ENCODE measurements at regions not wholly inside any gene's neighbourhood (a gene's known extent, or its start where the extent isn't known, plus 50 kb on each side); places are given as distances from the start of the nearest gene placed in this dataset.

DNA sequence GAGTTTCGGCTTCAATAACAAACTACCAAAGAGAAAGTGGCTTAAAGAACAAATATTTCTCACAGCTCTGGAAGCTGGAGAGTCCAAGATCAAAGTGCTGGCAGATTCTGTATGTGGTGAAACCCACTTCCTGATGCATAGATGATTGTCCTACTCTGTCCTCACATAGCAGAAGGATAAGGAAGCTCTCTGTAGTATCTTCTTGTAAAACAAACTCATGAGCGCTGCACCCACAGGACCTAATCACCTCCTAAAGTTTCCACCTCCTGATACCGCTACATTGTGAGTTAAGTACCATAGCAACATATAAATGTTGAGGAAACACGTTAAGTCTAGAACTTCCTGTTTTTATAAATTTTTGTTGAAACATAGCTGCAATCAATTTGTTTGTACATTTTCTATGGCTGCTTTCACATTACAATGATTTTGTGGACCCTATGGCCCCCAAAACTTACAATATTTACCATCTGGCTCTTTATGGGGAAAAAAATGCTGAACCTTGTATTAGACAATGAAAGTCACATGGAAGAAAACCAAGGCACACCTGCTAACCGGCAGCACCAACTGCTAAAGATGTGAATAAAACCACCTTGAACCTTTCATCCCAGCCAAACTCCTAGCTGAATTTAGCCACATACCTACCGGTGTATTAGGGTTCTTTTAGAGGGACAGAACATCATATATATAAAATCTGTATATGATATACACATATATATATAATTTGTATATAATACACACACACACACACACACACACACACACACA is 1423.4 kb downstream of the NCAM2 start:
- TF ChIP-seq, protein P1, sequence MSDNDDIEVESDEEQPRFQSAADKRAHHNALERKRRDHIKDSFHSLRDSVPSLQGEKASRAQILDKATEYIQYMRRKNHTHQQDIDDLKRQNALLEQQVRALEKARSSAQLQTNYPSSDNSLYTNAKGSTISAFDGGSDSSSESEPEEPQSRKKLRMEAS (IDR thresholded peaks at IDR 0.05) = no peak
- TF ChIP-seq, protein P2, sequence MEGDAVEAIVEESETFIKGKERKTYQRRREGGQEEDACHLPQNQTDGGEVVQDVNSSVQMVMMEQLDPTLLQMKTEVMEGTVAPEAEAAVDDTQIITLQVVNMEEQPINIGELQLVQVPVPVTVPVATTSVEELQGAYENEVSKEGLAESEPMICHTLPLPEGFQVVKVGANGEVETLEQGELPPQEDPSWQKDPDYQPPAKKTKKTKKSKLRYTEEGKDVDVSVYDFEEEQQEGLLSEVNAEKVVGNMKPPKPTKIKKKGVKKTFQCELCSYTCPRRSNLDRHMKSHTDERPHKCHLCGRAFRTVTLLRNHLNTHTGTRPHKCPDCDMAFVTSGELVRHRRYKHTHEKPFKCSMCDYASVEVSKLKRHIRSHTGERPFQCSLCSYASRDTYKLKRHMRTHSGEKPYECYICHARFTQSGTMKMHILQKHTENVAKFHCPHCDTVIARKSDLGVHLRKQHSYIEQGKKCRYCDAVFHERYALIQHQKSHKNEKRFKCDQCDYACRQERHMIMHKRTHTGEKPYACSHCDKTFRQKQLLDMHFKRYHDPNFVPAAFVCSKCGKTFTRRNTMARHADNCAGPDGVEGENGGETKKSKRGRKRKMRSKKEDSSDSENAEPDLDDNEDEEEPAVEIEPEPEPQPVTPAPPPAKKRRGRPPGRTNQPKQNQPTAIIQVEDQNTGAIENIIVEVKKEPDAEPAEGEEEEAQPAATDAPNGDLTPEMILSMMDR (IDR thresholded peaks at IDR 0.05 in 2 of 3, conservative IDR thresholded peaks at IDR 0.05 in 1 of 3; ENCODE audit: borderline replicate concordance in 1 of 3, insufficient read depth in 1 of 3, low read depth in 2 of 3, low read length in 2 of 3) = no peak
- TF ChIP-seq POLR2A (IDR thresholded peaks at IDR 0.05; ENCODE audit: borderline replicate concordance, extremely low read depth, insufficient read depth, insufficient read length) (no peak), SIN3A (IDR thresholded peaks at IDR 0.05; ENCODE audit: low read depth) (no peak)

Measured in HCT116 (cell line).